Fibroblast of mammary gland (primary cell): ENCODE measurements at regions not wholly inside any gene's neighbourhood (a gene's known extent, or its start where the extent isn't known, plus 50 kb on each side); places are given as distances from the start of the nearest gene placed in this dataset.

Experiments
- DNase-seq: peaks from one replicate; pipeline ENCODE4 v3.0.0-alpha.2; 2010; ENCODE audit warnings: low read depth
- H3K4me3 ChIP-seq: 2 replicates; pipeline ENCODE4 v1.5.1; 2011; ENCODE audit warnings: low read depth, mild to moderate bottlenecking, low read length, moderate library complexity; ENCODE audit not compliant: control insufficient read depth
- TF ChIP-seq, protein P1 (sequence below): conservative IDR thresholded peaks from 2 replicates; pipeline ENCODE4 v1.5.1; 2011; ENCODE audit warnings: low read depth, low read length, inconsistent platforms; ENCODE audit not compliant: control insufficient read depth, insufficient read depth

- H3K4me3 ChIP-seq: no peak overlapping the region
- no peak for DNase-seq
- TF ChIP-seq, protein P1, sequence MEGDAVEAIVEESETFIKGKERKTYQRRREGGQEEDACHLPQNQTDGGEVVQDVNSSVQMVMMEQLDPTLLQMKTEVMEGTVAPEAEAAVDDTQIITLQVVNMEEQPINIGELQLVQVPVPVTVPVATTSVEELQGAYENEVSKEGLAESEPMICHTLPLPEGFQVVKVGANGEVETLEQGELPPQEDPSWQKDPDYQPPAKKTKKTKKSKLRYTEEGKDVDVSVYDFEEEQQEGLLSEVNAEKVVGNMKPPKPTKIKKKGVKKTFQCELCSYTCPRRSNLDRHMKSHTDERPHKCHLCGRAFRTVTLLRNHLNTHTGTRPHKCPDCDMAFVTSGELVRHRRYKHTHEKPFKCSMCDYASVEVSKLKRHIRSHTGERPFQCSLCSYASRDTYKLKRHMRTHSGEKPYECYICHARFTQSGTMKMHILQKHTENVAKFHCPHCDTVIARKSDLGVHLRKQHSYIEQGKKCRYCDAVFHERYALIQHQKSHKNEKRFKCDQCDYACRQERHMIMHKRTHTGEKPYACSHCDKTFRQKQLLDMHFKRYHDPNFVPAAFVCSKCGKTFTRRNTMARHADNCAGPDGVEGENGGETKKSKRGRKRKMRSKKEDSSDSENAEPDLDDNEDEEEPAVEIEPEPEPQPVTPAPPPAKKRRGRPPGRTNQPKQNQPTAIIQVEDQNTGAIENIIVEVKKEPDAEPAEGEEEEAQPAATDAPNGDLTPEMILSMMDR: no peak
Measured at GRCh38 chr17:79349506-79350400, 261.1 kb downstream of the RBFOX3 start.

DNA sequence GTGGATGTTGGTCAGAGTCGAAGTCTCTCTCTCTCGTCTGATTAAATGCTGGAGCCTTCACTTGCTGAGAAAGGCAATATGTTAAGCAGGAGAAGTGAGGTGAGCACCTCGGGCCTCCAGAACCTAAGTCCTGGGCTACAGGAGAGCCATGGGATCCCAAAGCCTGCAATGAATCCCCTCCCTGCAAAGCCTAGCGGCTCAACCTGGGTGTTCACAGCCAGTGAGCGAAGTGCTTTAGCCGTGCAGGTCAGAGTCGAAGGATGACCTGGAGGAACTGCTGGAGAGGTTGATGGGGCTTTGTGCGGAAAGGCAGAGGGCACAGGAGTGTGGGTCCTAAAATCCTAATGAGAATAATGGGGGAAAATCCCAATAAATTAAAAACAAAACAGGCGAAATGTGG lies 267.8 kb downstream of the ENGASE start:
- DNase-seq: no peak
- TF ChIP-seq, protein P1: no peak
- no peak overlapping the region for H3K4me3 ChIP-seq

GRCh38 chr17:79341816-79342215 lies 267.2 kb downstream of the ENGASE start:
- H3K4me3 ChIP-seq: no peak overlapping the region
- TF ChIP-seq, protein P1: no peak
- no peak for DNase-seq

GRCh38 chr17:79341222-79341780 lies 266.7 kb downstream of the ENGASE start:
- TF ChIP-seq, protein P1: no peak
- H3K4me3 ChIP-seq: no peak overlapping the region
- DNase-seq: no peak

GRCh38 chr17:79340333-79341221 lies 266.0 kb downstream of the ENGASE start:
- TF ChIP-seq, protein P1: no peak
- DNase-seq: no peak

GRCh38 chr17:79339321-79339720 lies 264.7 kb downstream of the ENGASE start:
- H3K4me3 ChIP-seq: no peak overlapping the region
- DNase-seq: no peak
- TF ChIP-seq, protein P1: no peak

More at GRCh38 chr17:79340333-79341221, 266.0 kb downstream of the ENGASE start:
- no peak overlapping the region for H3K4me3 ChIP-seq
